Motor neuron (in vitro differentiated cells): ENCODE measurements at regions not wholly inside any gene's neighbourhood (a gene's known extent, or its start where the extent isn't known, plus 50 kb on each side); places are given as distances from the start of the nearest gene placed in this dataset.

Experiments used
- ATAC-seq, 8 experiments: fragments of 200-7000 bp; cut with Tn5 transposase; replicated peaks in 6 of 8; 2 replicates each; pipeline ENCODE4 v1.8.0; 2021; ENCODE audit warnings: mild to moderate bottlenecking in 8 of 8, moderate library complexity in 8 of 8
- H3K27ac ChIP-seq, 2 donors: fragments of 250-450 bp; sonication (Bioruptor Pico); 2 replicates each; pipeline ENCODE4 v1.9.0; 2021; ENCODE audit warnings: antibody characterized with exemption in 2 of 2, mild to moderate bottlenecking in 2 of 2, moderate library complexity in 1 of 2
- H3K4me1 ChIP-seq, 2 donors: fragments of 250-450 bp; sonication (Bioruptor Pico); replicated peaks in 1 of 2; 2 replicates each; pipeline ENCODE4 v1.6.1; 2021; ENCODE audit warnings: antibody characterized with exemption in 2 of 2, mild to moderate bottlenecking in 2 of 2, moderate library complexity in 1 of 2
- H3K4me3 ChIP-seq, 5 donors: fragments of 250-450 bp; sonication (Bioruptor Pico); 2 replicates each; pipeline ENCODE4 v1.9.0; 2021; ENCODE audit warnings: antibody characterized with exemption in 5 of 5, mild to moderate bottlenecking in 5 of 5, moderate library complexity in 4 of 5
- WGBS, 10 experiments: fragments of 450-650 bp; shearing (Covaris generic); methylation state at CpG; one replicate each; pipeline ENCODE4 v1.0.0; 2022; 5-methylcytosine and 5-hydroxymethylcytosine counted together
- in situ Hi-C, 9 experiments: fragments of 400-800 bp; cut with MboI; loops; one replicate each; pipeline ENCODE4 v1.15.0; 2021; ENCODE audit warnings: low sequenced_read_pairs in 9 of 9, low pct_unique_long_range_greater_than_20kb in 2 of 9; ENCODE audit not compliant: unreplicated experiment in 9 of 9

- in situ Hi-C loops = loop anchor here in 2 of 9 experiments (25.0 kb wide), 2 partner anchors 238 to 312 kb away; partner anchors contain the start of gene FAM43A (in 1 of the 2)
- Histone ChIP-seq H3K4me3 (no peak overlapping the region), H3K4me1 (peaks cover 5 to 11% of the 10 kb centered on the region in 2 donors), H3K27ac (no peak overlapping the region)
- no peak for ATAC-seq
- 17 to 80% (median 64%) methylated on average over 1 to 2 of the region's 5 CpGs; no CpG with 5 or more reads in 7 of the 10 experiments for whole genome bisulfite sequencing, 10 experiments
Observed at GRCh38 chr3:194998948-194999347, 272.0 kb downstream of the XXYLT1 start.

DNA sequence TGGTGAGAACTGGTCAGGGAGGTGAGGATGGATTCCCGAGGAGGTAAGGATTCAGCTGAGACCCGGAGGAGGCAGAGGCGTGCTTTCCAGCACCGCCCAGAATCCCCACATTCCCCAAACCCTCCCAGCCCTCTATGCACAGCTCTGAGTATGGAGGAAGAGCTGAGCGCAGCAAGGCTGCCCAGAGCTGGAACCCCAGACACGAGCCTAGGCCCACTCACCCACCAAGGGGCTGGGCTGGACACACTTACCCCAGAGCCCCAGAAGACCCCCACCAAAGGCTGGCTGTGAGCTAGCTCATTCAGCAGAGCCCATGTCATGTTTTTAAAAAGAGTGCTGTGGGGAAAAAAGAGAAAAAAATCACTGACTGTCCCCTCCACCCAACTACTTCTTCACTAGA is 271.5 kb downstream of the XXYLT1 start:
- in situ Hi-C loops = loop anchor here in 2 of 9 experiments (25.0 kb wide), 2 partner anchors 238 to 312 kb away; partner anchors contain the start of gene FAM43A (in 1 of the 2)

DNA sequence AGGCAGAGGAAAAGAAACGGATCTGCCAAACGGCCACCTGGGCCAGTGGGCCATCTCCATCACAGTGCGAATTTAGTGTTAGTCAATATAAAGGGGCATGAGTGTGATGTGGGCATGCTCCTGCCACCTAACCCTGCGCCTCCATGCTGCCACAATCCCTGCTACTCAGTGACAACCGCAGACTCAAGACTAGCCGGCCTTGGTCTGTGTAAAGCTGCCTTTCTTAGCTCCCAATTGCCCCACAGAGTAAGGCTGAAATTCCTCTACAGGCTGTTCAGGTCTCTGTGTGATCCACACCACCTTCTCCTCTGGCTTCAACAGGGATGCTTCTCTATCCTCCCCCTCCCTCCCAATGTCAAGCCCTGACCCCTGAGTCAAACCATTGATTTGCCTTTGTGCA is 269.7 kb downstream of the XXYLT1 start:
- Histone ChIP-seq H3K4me3 (no peak overlapping the region), H3K27ac (no peak overlapping the region)

More for the DNA sequence above, 271.5 kb downstream of the XXYLT1 start:
- WGBS, 10 experiments = 40 to 79% (median 67%) methylated on average over 1 to 4 of the region's 6 CpGs; no CpG with 5 or more reads in 7 of the 10 experiments
- peaks cover 5 to 11% of the 10 kb centered on the region in 2 donors for H3K4me1 ChIP-seq
- no peak for ATAC-seq
- H3K27ac ChIP-seq = no peak overlapping the region
- H3K4me3 ChIP-seq = no peak overlapping the region

DNA sequence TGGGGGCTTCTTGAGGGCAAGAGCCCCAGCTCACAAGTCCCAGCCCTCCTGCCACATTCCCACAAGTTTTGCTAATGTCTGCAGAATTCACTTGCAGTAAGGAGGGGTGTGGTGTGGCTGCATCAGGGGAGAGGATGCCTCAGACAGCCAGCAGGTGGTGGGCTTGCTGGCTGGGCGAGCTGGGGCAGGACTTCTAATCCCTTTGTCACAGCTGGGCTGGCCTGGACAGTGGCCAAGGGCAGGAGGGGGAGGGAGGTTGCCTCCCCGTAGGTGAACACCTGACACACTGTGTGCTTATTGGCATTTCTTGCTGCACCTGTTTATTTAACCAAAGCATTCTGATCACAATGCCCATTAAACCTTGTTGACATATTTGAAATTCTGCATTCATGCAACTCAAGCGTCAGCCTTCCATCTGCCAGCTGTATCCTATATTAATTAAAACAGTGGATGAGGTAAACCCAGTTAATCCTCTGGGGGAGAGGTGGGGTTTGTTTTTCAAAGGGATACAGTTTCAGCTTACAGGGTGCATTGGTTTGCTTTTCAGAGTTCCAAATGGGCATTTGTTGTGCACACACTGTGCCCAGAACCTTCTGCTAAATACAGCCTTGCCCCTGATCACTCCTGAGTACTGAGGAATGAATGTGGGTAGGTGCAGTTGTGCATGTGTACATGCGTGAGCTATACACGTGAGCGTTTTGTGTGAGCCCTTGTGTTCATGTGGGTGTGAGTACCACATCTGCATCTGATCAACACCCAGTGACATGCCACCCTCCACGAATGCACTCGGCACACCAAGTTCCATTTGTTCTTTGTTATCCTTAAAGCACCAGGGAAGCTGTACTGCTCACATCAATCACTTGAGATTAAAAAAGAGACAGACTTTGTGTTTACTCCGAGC is 268.7 kb downstream of the XXYLT1 start:
- 0 to 80% (median 43%) methylated on average over 1 to 6 of the region's 9 CpGs; no CpG with 5 or more reads in 2 of the 10 experiments for WGBS, 10 experiments
- H3K4me3 ChIP-seq = no peak overlapping the region
- no peak overlapping the region for H3K27ac ChIP-seq
- peak in 7 of 8 experiments; percentile 54 to 88 (median 71) for ATAC-seq
- in situ Hi-C loops = no loop called here
- peaks cover 5 to 11% of the 10 kb centered on the region in 2 donors for H3K4me1 ChIP-seq

More for the DNA sequence above, 269.7 kb downstream of the XXYLT1 start:
- H3K4me1 ChIP-seq = peaks cover 5 to 11% of the 10 kb centered on the region in 2 donors
- in situ Hi-C loops = no loop called here
- 62 to 95% (median 74%) methylated on average over 2 to 4 of the region's 6 CpGs; no CpG with 5 or more reads in 5 of the 10 experiments for WGBS, 10 experiments
- no peak for ATAC-seq

- peaks cover 5 to 11% of the 10 kb centered on the region in 2 donors for H3K4me1 ChIP-seq
- in situ Hi-C loops = no loop called here
- peak in 7 of 8 experiments; percentile 20 to 52 (median 32) for ATAC-seq
- no peak overlapping the region for H3K4me3 ChIP-seq
- 33 to 86% (median 64%) methylated on average over 1 to 8 of the region's 13 CpGs; no CpG with 5 or more reads in 1 of the 10 experiments for WGBS, 10 experiments
- H3K27ac ChIP-seq = no peak overlapping the region
Observed at GRCh38 chr3:195003006-195003892, 267.7 kb downstream of the XXYLT1 start.

- H3K4me1 ChIP-seq = peaks cover 5 to 11% of the 10 kb centered on the region in 2 donors
- 70 to 100% (median 88%) methylated on average over 1 to 7 of the region's 8 CpGs; no CpG with 5 or more reads in 2 of the 10 experiments for WGBS, 10 experiments
- no peak for ATAC-seq
- no peak overlapping the region for H3K4me3 ChIP-seq
- in situ Hi-C loops = no loop called here
- no peak overlapping the region for H3K27ac ChIP-seq
Observed at GRCh38 chr3:195003893-195004289, 267.1 kb downstream of the XXYLT1 start.

DNA sequence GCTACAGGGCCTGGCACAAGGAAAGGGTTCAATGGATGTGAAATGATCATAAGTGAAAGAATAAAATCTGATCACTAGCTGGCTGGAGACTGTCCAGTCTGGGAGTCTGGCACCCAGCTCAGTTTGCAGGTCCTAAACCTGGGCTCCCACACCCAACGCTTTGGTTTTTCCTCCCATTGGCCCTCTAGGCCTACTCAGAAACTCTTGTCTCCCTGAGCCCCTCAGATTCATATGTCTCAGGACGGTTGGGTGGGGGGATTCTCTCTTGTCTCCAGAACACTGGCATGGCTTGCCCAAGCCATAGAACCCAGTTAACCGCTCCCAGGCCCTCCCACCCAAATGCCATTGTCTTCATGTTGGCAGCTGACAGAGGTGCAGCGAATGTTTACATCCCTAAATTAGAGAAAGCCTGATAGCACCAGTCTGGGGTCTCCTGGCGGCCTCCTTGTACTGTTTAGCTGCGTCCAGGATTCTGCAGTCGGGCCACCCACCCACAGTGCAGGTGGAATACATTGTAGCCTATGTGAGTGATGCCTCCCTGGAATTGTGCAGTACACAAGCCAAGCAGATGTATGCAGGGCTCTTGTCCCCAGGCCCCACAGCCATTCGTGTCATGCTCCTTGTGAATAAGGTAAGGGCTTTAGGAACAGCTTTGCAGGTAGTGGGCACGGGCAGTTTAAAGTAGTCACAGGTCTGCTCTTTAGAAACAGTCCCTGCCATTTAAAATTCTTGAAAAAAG is 266.3 kb downstream of the XXYLT1 start:
- Histone ChIP-seq H3K27ac (no peak overlapping the region), H3K4me3 (no peak overlapping the region), H3K4me1 (peaks cover 5 to 11% of the 10 kb centered on the region in 2 donors)
- ATAC-seq = no peak
- in situ Hi-C loops = no loop called here
- WGBS, 10 experiments = 0 to 100% (median 50%) methylated on average over 1 to 3 of the region's 9 CpGs; no CpG with 5 or more reads in 5 of the 10 experiments

- no peak for ATAC-seq
- Histone ChIP-seq H3K4me1 (peaks cover 5 to 11% of the 10 kb centered on the region in 2 donors), H3K4me3 (no peak overlapping the region), H3K27ac (no peak overlapping the region)
- 40 to 83% (median 68%) methylated on average over 4 to 7 of the region's 7 CpGs; no CpG with 5 or more reads in 5 of the 10 experiments for WGBS, 10 experiments
- in situ Hi-C loops = no loop called here
Observed at GRCh38 chr3:195005251-195005620, 265.7 kb downstream of the XXYLT1 start.

- in situ Hi-C loops = no loop called here
- Histone ChIP-seq H3K4me3 (no peak overlapping the region), H3K4me1 (peaks cover 5 to 11% of the 10 kb centered on the region in 2 donors), H3K27ac (no peak overlapping the region)
- 0 to 100% (median 80%) methylated on average over 1 to 9 of the region's 18 CpGs; no CpG with 5 or more reads in 1 of the 10 experiments for WGBS, 10 experiments
- no peak for ATAC-seq
Observed at GRCh38 chr3:195005759-195006510, 265.0 kb downstream of the XXYLT1 start.

GRCh38 chr3:195007151-195007550 is 263.8 kb downstream of the XXYLT1 start:
- 57 to 83% (median 76%) methylated on average over 2 to 5 of the region's 5 CpGs; no CpG with 5 or more reads in 5 of the 10 experiments for WGBS, 10 experiments
- no peak overlapping the region for H3K4me3 ChIP-seq
- H3K27ac ChIP-seq = no peak overlapping the region
- ATAC-seq = no peak
- in situ Hi-C loops = no loop called here
- peaks cover 5 to 10% of the 10 kb centered on the region in 2 donors for H3K4me1 ChIP-seq

GRCh38 chr3:195007766-195008165 is 263.2 kb downstream of the XXYLT1 start:
- Histone ChIP-seq H3K27ac (no peak overlapping the region), H3K4me3 (no peak overlapping the region), H3K4me1 (peaks cover 4 to 5% of the 10 kb centered on the region in 2 donors)
- no peak for ATAC-seq
- WGBS, 10 experiments = 17 to 70% (median 48%) methylated on average over 1 to 4 of the region's 4 CpGs; no CpG with 5 or more reads in 3 of the 10 experiments
- in situ Hi-C loops = no loop called here
